ENCODE measurements at regions not wholly inside any gene's neighbourhood (a gene's known extent, or its start where the extent isn't known, plus 50 kb on each side); places are given as distances from the start of the nearest gene placed in this dataset.

DNA sequence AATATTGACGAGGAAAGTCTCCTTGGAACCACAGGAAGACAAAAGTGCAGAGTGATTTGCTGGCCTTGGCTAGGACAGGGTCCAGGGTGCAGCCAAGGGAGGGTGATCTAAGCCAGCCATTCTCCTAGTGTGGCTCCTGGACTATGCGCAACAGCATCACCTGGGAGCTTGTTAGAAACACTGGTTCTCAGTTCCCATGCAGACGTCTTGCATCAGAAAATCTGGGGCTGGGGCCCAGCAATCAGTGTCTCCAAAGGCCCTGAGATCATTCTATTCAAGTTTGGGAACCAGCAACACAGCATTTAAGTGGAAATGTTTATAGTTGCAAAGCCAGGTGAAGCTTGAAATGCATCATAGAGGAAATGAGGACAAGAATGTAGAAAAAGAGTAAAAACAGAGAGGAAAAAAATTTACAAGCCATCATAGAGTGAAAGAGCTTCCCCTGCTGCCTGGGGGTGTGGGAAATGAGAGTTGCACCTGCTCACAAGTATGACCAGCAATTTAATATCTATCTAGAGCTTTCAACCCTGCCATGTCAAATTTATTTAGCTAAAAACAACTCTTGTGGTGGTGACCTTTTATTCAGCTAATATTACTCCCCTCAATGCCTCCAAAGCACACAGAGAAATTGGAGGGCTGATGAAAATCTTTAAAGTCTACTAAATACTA, 54.4 kb upstream of the SEC11C start:
- no peak overlapping the region for H3K4me2 ChIP-seq (ENCODE audit: low read length)
- TF ChIP-seq RAD21 (conservative IDR thresholded peaks at IDR 0.05) (no peak), MXI1 (conservative IDR thresholded peaks at IDR 0.05; ENCODE audit: poor library complexity, severe bottlenecking) (no peak), EZH2 (IDR thresholded peaks at IDR 0.05; ENCODE audit: borderline replicate concordance, insufficient read depth, low read length, poor library complexity, severe bottlenecking) (no peak), EP300 (conservative IDR thresholded peaks at IDR 0.05; ENCODE audit: poor library complexity, severe bottlenecking) (no peak), TAF1 (IDR thresholded peaks at IDR 0.05; ENCODE audit: low read depth) (no peak), POLR2AphosphoS5 (IDR thresholded peaks at IDR 0.05) (no peak), SMC3 (conservative IDR thresholded peaks at IDR 0.05; ENCODE audit: poor library complexity) (no peak)
- TF ChIP-seq, protein P1, sequence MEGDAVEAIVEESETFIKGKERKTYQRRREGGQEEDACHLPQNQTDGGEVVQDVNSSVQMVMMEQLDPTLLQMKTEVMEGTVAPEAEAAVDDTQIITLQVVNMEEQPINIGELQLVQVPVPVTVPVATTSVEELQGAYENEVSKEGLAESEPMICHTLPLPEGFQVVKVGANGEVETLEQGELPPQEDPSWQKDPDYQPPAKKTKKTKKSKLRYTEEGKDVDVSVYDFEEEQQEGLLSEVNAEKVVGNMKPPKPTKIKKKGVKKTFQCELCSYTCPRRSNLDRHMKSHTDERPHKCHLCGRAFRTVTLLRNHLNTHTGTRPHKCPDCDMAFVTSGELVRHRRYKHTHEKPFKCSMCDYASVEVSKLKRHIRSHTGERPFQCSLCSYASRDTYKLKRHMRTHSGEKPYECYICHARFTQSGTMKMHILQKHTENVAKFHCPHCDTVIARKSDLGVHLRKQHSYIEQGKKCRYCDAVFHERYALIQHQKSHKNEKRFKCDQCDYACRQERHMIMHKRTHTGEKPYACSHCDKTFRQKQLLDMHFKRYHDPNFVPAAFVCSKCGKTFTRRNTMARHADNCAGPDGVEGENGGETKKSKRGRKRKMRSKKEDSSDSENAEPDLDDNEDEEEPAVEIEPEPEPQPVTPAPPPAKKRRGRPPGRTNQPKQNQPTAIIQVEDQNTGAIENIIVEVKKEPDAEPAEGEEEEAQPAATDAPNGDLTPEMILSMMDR (IDR thresholded peaks at IDR 0.05; ENCODE audit: poor library complexity, severe bottlenecking): no peak
- TF ChIP-seq, protein P2, sequence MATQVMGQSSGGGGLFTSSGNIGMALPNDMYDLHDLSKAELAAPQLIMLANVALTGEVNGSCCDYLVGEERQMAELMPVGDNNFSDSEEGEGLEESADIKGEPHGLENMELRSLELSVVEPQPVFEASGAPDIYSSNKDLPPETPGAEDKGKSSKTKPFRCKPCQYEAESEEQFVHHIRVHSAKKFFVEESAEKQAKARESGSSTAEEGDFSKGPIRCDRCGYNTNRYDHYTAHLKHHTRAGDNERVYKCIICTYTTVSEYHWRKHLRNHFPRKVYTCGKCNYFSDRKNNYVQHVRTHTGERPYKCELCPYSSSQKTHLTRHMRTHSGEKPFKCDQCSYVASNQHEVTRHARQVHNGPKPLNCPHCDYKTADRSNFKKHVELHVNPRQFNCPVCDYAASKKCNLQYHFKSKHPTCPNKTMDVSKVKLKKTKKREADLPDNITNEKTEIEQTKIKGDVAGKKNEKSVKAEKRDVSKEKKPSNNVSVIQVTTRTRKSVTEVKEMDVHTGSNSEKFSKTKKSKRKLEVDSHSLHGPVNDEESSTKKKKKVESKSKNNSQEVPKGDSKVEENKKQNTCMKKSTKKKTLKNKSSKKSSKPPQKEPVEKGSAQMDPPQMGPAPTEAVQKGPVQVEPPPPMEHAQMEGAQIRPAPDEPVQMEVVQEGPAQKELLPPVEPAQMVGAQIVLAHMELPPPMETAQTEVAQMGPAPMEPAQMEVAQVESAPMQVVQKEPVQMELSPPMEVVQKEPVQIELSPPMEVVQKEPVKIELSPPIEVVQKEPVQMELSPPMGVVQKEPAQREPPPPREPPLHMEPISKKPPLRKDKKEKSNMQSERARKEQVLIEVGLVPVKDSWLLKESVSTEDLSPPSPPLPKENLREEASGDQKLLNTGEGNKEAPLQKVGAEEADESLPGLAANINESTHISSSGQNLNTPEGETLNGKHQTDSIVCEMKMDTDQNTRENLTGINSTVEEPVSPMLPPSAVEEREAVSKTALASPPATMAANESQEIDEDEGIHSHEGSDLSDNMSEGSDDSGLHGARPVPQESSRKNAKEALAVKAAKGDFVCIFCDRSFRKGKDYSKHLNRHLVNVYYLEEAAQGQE (IDR thresholded peaks at IDR 0.05; ENCODE audit: borderline replicate concordance): no peak
- no peak overlapping the region for H2AFZ ChIP-seq (ENCODE audit: low read depth, low read length)

GRCh38 chr18:59085797-59086196, 53.9 kb upstream of the SEC11C start:
- H3K27ac ChIP-seq (ENCODE audit: low read length): no peak overlapping the region
- no peak overlapping the region for H3K9ac ChIP-seq (ENCODE audit: low read length)
- H4K20me1 ChIP-seq (ENCODE audit: insufficient read depth): no peaks in the 10 kb centered on the region
- H3K79me2 ChIP-seq (replicated peaks; ENCODE audit: insufficient read depth, low read length): no peaks in the 10 kb centered on the region
- no peak overlapping the region for H3K4me2 ChIP-seq (ENCODE audit: low read length)
- H3K9me2 ChIP-seq (ENCODE audit: insufficient read depth, low read length): no peaks in the 10 kb centered on the region
- TF ChIP-seq, protein P1 (IDR thresholded peaks at IDR 0.05; ENCODE audit: poor library complexity, severe bottlenecking): no peak
- no peak for TF ChIP-seq RAD21 (conservative IDR thresholded peaks at IDR 0.05)
- H3F3A ChIP-seq (ENCODE audit: insufficient read depth, low read length, poor library complexity, severe bottlenecking): no peaks in the 10 kb centered on the region
- H3K4me3 ChIP-seq (ENCODE audit: low read length): no peak overlapping the region
- no peak overlapping the region for H2AFZ ChIP-seq (ENCODE audit: low read depth, low read length)
- no peaks in the 10 kb centered on the region for H3K9me3 ChIP-seq (ENCODE audit: low read length)
- H3K36me3 ChIP-seq (ENCODE audit: insufficient read depth, low read length): no peaks in the 10 kb centered on the region
- no peaks in the 10 kb centered on the region for H3K27me3 ChIP-seq (ENCODE audit: insufficient read depth, low read depth, low read length)

More for the DNA sequence above, 54.4 kb upstream of the SEC11C start:
- H3F3A ChIP-seq (ENCODE audit: insufficient read depth, low read length, poor library complexity, severe bottlenecking): no peaks in the 10 kb centered on the region
- no peaks in the 10 kb centered on the region for H3K9me3 ChIP-seq (ENCODE audit: low read length)
- no peaks in the 10 kb centered on the region for H3K27me3 ChIP-seq (ENCODE audit: insufficient read depth, low read depth, low read length)
- H4K20me1 ChIP-seq (ENCODE audit: insufficient read depth): no peaks in the 10 kb centered on the region
- H3K79me2 ChIP-seq (replicated peaks; ENCODE audit: insufficient read depth, low read length): no peaks in the 10 kb centered on the region
- H3K27ac ChIP-seq (ENCODE audit: low read length): no peak overlapping the region
- H3K4me3 ChIP-seq (ENCODE audit: low read length): no peak overlapping the region
- no peaks in the 10 kb centered on the region for H3K36me3 ChIP-seq (ENCODE audit: insufficient read depth, low read length)
- H3K9me2 ChIP-seq (ENCODE audit: insufficient read depth, low read length): no peaks in the 10 kb centered on the region
- H3K9ac ChIP-seq (ENCODE audit: low read length): no peak overlapping the region

Measured in neural cell (in vitro differentiated cells).